Tibial nerve (tissue), 4 donors: ENCODE measurements at regions not wholly inside any gene's neighbourhood (a gene's known extent, or its start where the extent isn't known, plus 50 kb on each side); places are given as distances from the start of the nearest gene placed in this dataset.

Source experiments
- EP300 ChIP-seq, 2 donors: sonication (generic); formaldehyde crosslinking; IDR thresholded peaks; one replicate each; pipeline ENCODE4 v1.6.1; 2017; ENCODE audit warnings: antibody characterized with exemption in 2 of 2, mild to moderate bottlenecking in 1 of 2
- TF ChIP-seq, protein P1 (sequence below), 5 experiments: fragments of 200-600 bp in 3 of 5; fragments of 450-650 bp in 2 of 5; sonication (generic) in 3 of 5; IDR thresholded peaks; one replicate each; pipeline ENCODE4 v1.5.1; 2016 to 2019; ENCODE audit warnings: antibody characterized with exemption in 5 of 5, mild to moderate bottlenecking in 3 of 5, moderate library complexity in 2 of 5

DNA sequence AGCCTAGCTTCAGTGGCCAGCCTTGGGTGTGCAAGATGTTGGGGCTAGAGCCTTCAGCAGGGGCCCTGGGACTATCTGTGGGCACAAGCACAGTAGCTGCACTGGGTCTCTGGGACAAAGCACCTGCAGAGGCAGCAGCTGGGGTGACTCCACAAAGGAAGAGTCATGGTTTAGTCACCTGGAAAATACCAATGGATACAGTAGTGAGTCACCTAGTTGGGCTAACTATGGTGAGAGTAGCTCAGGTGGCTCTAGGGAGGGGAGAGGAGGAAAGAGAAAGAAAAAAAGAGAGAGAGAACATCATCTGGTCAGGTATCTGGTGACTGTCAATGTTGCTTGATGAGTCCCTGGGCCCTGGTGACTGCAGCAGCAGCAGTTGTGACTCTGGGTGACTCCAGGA lies 72.9 kb upstream of the SPIN4 start:
- TF ChIP-seq, protein P1, sequence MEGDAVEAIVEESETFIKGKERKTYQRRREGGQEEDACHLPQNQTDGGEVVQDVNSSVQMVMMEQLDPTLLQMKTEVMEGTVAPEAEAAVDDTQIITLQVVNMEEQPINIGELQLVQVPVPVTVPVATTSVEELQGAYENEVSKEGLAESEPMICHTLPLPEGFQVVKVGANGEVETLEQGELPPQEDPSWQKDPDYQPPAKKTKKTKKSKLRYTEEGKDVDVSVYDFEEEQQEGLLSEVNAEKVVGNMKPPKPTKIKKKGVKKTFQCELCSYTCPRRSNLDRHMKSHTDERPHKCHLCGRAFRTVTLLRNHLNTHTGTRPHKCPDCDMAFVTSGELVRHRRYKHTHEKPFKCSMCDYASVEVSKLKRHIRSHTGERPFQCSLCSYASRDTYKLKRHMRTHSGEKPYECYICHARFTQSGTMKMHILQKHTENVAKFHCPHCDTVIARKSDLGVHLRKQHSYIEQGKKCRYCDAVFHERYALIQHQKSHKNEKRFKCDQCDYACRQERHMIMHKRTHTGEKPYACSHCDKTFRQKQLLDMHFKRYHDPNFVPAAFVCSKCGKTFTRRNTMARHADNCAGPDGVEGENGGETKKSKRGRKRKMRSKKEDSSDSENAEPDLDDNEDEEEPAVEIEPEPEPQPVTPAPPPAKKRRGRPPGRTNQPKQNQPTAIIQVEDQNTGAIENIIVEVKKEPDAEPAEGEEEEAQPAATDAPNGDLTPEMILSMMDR (IDR thresholded peaks at IDR 0.05) = no peak
- no peak for TF ChIP-seq EP300 (IDR thresholded peaks at IDR 0.05)
